Aorta (tissue), 5 donors: ENCODE measurements at regions not wholly inside any gene's neighbourhood (a gene's known extent, or its start where the extent isn't known, plus 50 kb on each side); places are given as distances from the start of the nearest gene placed in this dataset.

Experiments
- ATAC-seq: fragments of 200-7000 bp; cut with Tn5 transposase; one replicate; pipeline ENCODE4 v1.9.1; 2022; ENCODE audit warnings: moderate library complexity; ENCODE audit not compliant: low FRiP score
- DNase-seq, 2 donors: peaks; one replicate each; pipeline ENCODE4 v3.0.0-alpha.2; 2020
- H3K27ac ChIP-seq, 2 donors: one replicate each; pipeline ENCODE4 v1.5.1; 2013; ENCODE audit warnings: low read length in 2 of 2, mild to moderate bottlenecking in 2 of 2, moderate library complexity in 2 of 2, control low read depth in 1 of 2, inconsistent platforms in 1 of 2, low read depth in 1 of 2
- H3K27me3 ChIP-seq, 2 donors: one replicate each; pipeline ENCODE4 v1.6.1; 2013; ENCODE audit warnings: control low read depth in 1 of 2, low read length in 1 of 2, mild to moderate bottlenecking in 1 of 2, moderate library complexity in 1 of 2; ENCODE audit not compliant: insufficient read depth in 2 of 2, control insufficient read depth in 1 of 2
- H3K36me3 ChIP-seq, 2 donors: one replicate each; pipeline ENCODE4 v1.6.1; 2013; ENCODE audit warnings: control low read depth in 1 of 2, low read length in 1 of 2, mild to moderate bottlenecking in 1 of 2; ENCODE audit not compliant: insufficient read depth in 2 of 2, control insufficient read depth in 1 of 2
- H3K4me1 ChIP-seq, 2 donors: one replicate each; pipeline ENCODE4 v1.6.1; 2013; ENCODE audit warnings: low read length in 2 of 2, control low read depth in 1 of 2, mild to moderate bottlenecking in 1 of 2, moderate library complexity in 1 of 2; ENCODE audit not compliant: insufficient read depth in 2 of 2, control insufficient read depth in 1 of 2
- H3K4me3 ChIP-seq, 2 donors: one replicate each; pipeline ENCODE4 v1.5.1; 2013; ENCODE audit warnings: low read length in 2 of 2, control low read depth in 1 of 2, mild to moderate bottlenecking in 1 of 2
- H3K9me3 ChIP-seq: one replicate; pipeline ENCODE4 v1.6.1; 2013; ENCODE audit warnings: mild to moderate bottlenecking, low read length; ENCODE audit not compliant: control insufficient read depth
- WGBS, 2 donors: extraction: QIAGEN DNeasy Blood & Tissue Kit; methylation state at CpG; one replicate each; pipeline ENCODE4 v1.1.7; 2013; 5-methylcytosine and 5-hydroxymethylcytosine counted together
- intact Hi-C, 2 donors: fragments of 100-400 bp; cut with DNase I; formaldehyde crosslinking; loops; one replicate each; pipeline versions ENCODE4 v1.14.2 to v1.15.0; 2022
- donor health status: healthy with polysubstance abuse.
- donor health status: Bipolar disorder and iron deficiency.
- donor health status: DM: no; HTN: no; CAD: no.
- donor health status: DM: no; HTN: no; CAD: no.
- donor health status: DM: yes; HTN: yes; CAD: no.

DNA sequence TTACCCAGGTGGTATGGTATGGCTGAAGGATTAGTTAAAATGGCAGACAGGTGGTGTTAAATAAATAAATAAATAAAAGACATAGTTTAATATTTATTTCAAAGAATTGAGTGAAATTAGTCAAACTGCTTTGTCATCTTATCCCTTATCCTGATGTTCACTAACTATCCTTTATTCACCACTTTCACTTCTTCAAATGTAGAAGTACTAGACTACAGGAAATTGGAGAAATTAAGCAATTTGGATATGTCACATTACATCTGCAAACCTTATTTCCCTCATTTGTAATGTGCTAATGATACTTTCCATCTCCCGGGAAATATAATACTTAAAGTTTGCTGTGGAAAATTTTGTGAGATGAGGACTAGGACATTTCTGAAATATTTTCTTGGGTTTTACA is 1195.7 kb downstream of the LRFN5 start:
- Histone ChIP-seq H3K27ac (no peak overlapping the region), H3K36me3 (no peaks in the 10 kb centered on the region), H3K9me3 (no peaks in the 10 kb centered on the region), H3K4me1 (no peaks in the 10 kb centered on the region), H3K4me3 (no peak overlapping the region), H3K27me3 (no peaks in the 10 kb centered on the region)
- intact Hi-C loops, result no loop called here
- DNase-seq, result no peak
- 91 to 97% methylated on average over 1 of the region's 1 CpG for WGBS, 2 donors
- ATAC-seq, result no peak

GRCh38 chr14:42792166-42792565 is 1185.5 kb downstream of the LRFN5 start:
- Histone ChIP-seq H3K4me1 (no peaks in the 10 kb centered on the region), H3K9me3 (no peaks in the 10 kb centered on the region), H3K36me3 (no peaks in the 10 kb centered on the region), H3K27me3 (no peaks in the 10 kb centered on the region), H3K4me3 (no peak overlapping the region), H3K27ac (no peak overlapping the region)
- 52 to 59% methylated on average over 1 of the region's 1 CpG for whole genome bisulfite sequencing, 2 donors
- intact Hi-C loops, result no loop called here
- DNase-seq (no peak), ATAC-seq (no peak)

DNA sequence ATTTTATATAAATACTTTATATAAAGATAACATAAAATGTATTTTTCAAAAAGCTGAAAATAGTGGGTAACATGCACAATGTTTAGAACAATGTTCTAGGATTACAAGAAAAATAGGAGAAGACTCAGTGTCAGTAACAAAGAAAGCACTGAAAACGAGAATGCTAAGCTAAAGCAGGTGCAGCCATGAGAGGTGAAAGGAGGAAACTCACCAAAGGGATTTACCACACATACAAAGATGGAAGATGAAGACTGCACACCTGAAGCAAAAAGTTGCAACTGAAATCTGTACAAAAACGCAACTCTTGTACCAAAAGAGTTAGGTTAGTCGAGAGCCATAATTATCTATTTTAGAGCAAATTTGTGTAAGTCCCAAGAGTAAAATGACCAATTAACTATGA is 1176.1 kb downstream of the LRFN5 start:
- intact Hi-C loops, result no loop called here
- no peak for ATAC-seq
- WGBS, 2 donors, result 72 to 76% methylated on average over 3 of the region's 3 CpGs

DNA sequence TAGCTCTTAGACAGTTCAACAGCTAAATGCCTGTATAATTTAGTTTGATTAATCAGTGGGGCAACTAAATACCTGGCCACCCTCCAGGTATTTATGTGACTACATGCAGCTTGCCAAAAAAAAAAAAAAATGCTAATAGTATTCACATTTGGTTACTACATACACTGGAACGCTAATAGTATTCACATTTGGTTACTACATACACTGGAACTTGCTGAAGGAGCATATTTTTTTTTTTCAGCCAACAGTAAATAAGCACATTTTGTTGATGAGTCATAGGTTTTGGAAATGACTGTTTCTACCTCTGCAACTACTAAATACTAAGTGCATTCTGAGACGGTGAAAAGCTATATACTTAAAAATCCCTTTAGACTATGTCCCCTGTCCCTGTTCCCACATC is 1172.3 kb downstream of the LRFN5 start:
- DNase-seq, result no peak
- H3K4me3 ChIP-seq, result no peak overlapping the region
- intact Hi-C loops, result no loop called here
- no peaks in the 10 kb centered on the region for H3K4me1 ChIP-seq
- H3K36me3 ChIP-seq, result no peaks in the 10 kb centered on the region
- no peak for ATAC-seq
- H3K27me3 ChIP-seq, result no peaks in the 10 kb centered on the region
- no peaks in the 10 kb centered on the region for H3K9me3 ChIP-seq
- 94 to 98% methylated on average over 2 of the region's 2 CpGs for WGBS, 2 donors
- H3K27ac ChIP-seq, result no peak overlapping the region

More for the DNA sequence above, 1176.1 kb downstream of the LRFN5 start:
- H3K4me3 ChIP-seq, result no peak overlapping the region
- H3K36me3 ChIP-seq, result no peaks in the 10 kb centered on the region
- no peak overlapping the region for H3K27ac ChIP-seq
- no peaks in the 10 kb centered on the region for H3K4me1 ChIP-seq
- no peaks in the 10 kb centered on the region for H3K9me3 ChIP-seq
- H3K27me3 ChIP-seq, result no peaks in the 10 kb centered on the region
- DNase-seq, result no peak

DNA sequence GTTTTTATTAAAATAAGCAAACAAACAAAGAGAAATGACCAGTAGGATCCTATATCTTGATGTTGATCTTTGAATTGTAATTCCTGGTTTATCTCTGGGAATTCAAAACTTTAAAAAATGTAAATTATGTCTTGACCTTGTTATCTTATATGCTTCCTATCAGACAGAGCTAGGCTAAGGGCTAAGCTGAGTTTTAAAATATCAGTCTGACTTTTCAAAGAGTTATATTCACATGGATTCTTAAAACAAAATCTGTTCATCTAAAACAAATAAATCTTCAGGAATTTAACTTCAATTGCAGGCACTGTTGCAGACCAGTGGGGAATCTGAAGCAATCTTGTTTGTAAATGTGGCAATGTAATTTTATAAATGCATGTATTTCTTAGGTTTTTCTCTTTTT is 1144.1 kb downstream of the LRFN5 start:
- no peaks in the 10 kb centered on the region for H3K36me3 ChIP-seq
- DNase-seq, result no peak
- intact Hi-C loops, result no loop called here
- H3K4me3 ChIP-seq, result no peak overlapping the region
- no peaks in the 10 kb centered on the region for H3K9me3 ChIP-seq
- H3K27ac ChIP-seq, result no peak overlapping the region
- H3K4me1 ChIP-seq, result no peaks in the 10 kb centered on the region
- H3K27me3 ChIP-seq, result no peaks in the 10 kb centered on the region
- ATAC-seq, result no peak

DNA sequence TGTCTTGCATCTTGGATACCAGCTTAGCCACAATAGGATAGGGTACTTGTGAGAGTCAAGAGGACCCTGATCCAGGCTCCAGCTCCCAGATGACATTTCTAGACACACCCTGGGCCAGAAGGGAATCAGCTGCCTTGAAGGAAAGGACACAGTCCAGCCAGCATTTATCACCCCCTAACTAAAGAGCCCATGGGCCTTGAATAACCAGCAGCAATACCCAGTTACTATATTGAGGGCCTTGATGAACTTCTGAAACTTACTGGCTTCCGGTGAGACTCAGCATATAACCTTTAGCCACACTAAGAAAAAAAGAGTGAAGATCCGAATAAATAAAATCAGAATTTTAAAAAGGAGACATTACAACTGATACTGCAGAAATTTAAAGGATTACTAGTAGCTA is 1135.4 kb downstream of the LRFN5 start:
- intact Hi-C loops, result no loop called here
- DNase-seq, result no peak
- H3K36me3 ChIP-seq, result no peaks in the 10 kb centered on the region

GRCh38 chr14:42736408-42736807 is 1129.7 kb downstream of the LRFN5 start:
- Histone ChIP-seq H3K9me3 (no peaks in the 10 kb centered on the region), H3K4me1 (no peaks in the 10 kb centered on the region), H3K27me3 (no peaks in the 10 kb centered on the region), H3K27ac (no peak overlapping the region), H3K36me3 (no peaks in the 10 kb centered on the region), H3K4me3 (no peak overlapping the region)
- ATAC-seq (no peak), DNase-seq (no peak)
- intact Hi-C loops, result no loop called here
- 28 to 75% methylated on average over 1 of the region's 1 CpG for WGBS, 2 donors

More for the DNA sequence above, 1135.4 kb downstream of the LRFN5 start:
- no peak overlapping the region for H3K27ac ChIP-seq
- no peaks in the 10 kb centered on the region for H3K4me1 ChIP-seq
- no peak overlapping the region for H3K4me3 ChIP-seq
- no peak for ATAC-seq
- 88 to 94% methylated on average over 2 of the region's 2 CpGs for WGBS, 2 donors
- H3K27me3 ChIP-seq, result no peaks in the 10 kb centered on the region
- H3K9me3 ChIP-seq, result no peaks in the 10 kb centered on the region

GRCh38 chr14:42734041-42734440 is 1127.4 kb downstream of the LRFN5 start:
- Histone ChIP-seq H3K9me3 (no peaks in the 10 kb centered on the region), H3K36me3 (no peaks in the 10 kb centered on the region), H3K27me3 (no peaks in the 10 kb centered on the region), H3K27ac (no peak overlapping the region), H3K4me3 (no peak overlapping the region), H3K4me1 (no peaks in the 10 kb centered on the region)
- 26 to 31% methylated on average over 1 of the region's 1 CpG for WGBS, 2 donors
- DNase-seq, result no peak
- intact Hi-C loops, result no loop called here
- no peak for ATAC-seq

DNA sequence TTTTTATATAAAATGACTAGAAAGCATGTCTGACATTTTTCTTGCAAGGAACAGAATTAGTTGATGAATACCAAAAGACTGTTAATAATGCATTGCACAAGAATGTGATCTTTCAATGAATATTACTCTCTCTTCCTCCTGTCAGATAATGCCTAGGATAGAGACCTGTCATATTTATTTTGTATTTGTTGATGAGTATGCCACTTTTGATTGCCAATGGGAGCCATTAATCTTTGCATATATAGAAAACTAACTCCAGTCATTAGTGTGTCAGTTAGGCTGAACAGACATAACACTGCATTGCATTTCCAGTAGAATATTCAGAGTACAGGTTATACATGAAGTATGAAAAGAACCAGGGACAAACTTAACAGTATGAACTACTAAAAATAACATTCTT is 1125.3 kb downstream of the LRFN5 start:
- ATAC-seq, result no peak
- H3K27ac ChIP-seq, result no peak overlapping the region
- no peaks in the 10 kb centered on the region for H3K9me3 ChIP-seq
- no peak for DNase-seq
- no peaks in the 10 kb centered on the region for H3K36me3 ChIP-seq
- intact Hi-C loops, result no loop called here
- no peaks in the 10 kb centered on the region for H3K27me3 ChIP-seq
- no peaks in the 10 kb centered on the region for H3K4me1 ChIP-seq
- H3K4me3 ChIP-seq, result no peak overlapping the region
